Epithelial cell of proximal tubule (primary cell): ENCODE measurements at regions not wholly inside any gene's neighbourhood (a gene's known extent, or its start where the extent isn't known, plus 50 kb on each side); places are given as distances from the start of the nearest gene placed in this dataset.
A peak's percentile ranks its signal among the peaks of the same experiment; 100 is the strongest.

ENCODE experiments used
- DNase-seq: peaks from one replicate; pipeline ENCODE4 v3.0.0-alpha.2; 2011; ENCODE audit warnings: low read depth
- H3K4me3 ChIP-seq: 2 replicates; pipeline ENCODE4 v1.5.1; 2011; ENCODE audit warnings: low read depth, mild to moderate bottlenecking, low read length
- CTCF ChIP-seq: conservative IDR thresholded peaks from 2 replicates; pipeline ENCODE4 v1.5.1; 2012; ENCODE audit warnings: low read depth, mild to moderate bottlenecking, low read length

- H3K4me3 ChIP-seq = no peak overlapping the region
- DNase-seq = no peak
- peak; percentile 21 for TF ChIP-seq CTCF
Observed at GRCh38 chr6:134690048-134690447, 259.9 kb downstream of the ALDH8A1 start.

DNA sequence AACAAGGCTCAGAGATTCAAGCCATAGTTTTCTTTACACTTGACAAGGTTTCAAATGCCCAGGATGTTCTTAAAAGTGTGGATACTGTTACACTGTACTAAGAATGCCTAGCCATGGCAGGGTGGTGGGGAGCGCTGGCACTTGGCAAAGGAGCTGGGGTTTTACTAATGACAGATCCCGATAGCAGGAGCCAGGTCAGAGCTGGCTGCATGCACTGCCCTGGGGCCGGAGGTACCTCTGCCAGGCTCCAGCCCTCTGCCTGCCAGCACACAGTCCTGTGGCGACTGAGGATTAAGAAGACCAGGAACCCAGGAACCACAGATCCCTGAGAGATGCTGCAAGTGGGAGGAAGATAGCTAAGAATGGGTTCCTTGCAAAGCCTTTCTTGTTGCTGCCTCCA is 260.3 kb downstream of the ALDH8A1 start:
- no peak overlapping the region for H3K4me3 ChIP-seq
- DNase-seq = no peak
- TF ChIP-seq CTCF = no peak

GRCh38 chr6:134689177-134689576 is 260.7 kb downstream of the ALDH8A1 start:
- no peak for DNase-seq
- H3K4me3 ChIP-seq = no peak overlapping the region

GRCh38 chr6:134686071-134686470 is 263.8 kb downstream of the ALDH8A1 start:
- peak; percentile 95 for DNase-seq
- TF ChIP-seq CTCF = peak; percentile 32

More at GRCh38 chr6:134689177-134689576, 260.7 kb downstream of the ALDH8A1 start:
- TF ChIP-seq CTCF = no peak

GRCh38 chr6:134684423-134684795 is 265.5 kb downstream of the ALDH8A1 start:
- no peak for TF ChIP-seq CTCF
- DNase-seq = no peak
- no peak overlapping the region for H3K4me3 ChIP-seq

More at GRCh38 chr6:134686071-134686470, 263.8 kb downstream of the ALDH8A1 start:
- peak overlapping the region; percentile 19 for H3K4me3 ChIP-seq

- TF ChIP-seq CTCF = no peak
- no peak for DNase-seq
- H3K4me3 ChIP-seq = no peak overlapping the region
Observed at GRCh38 chr6:134683783-134684422, 266.0 kb downstream of the ALDH8A1 start.

DNA sequence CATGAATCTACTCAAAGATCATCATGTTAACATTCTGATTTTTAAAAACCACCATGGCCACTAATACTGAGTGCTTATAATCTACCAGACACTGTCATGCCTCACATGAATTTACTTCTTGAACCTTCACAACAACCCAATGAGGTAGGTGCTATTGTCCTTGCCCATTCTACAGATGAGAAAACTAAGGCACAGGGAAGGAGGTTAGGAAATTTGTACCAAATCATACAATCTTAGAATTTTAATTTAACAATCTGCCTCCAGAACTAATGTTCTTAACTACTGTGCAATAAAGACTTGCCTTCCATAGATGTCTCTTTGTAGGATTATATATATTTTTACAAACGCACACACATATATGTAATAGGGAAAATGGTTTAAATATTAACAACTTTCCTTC is 269.5 kb downstream of the ALDH8A1 start:
- no peak overlapping the region for H3K4me3 ChIP-seq
- DNase-seq = no peak
- no peak for TF ChIP-seq CTCF
